ENCODE measurements at regions not wholly inside any gene's neighbourhood (a gene's known extent, or its start where the extent isn't known, plus 50 kb on each side); places are given as distances from the start of the nearest gene placed in this dataset.

DNA sequence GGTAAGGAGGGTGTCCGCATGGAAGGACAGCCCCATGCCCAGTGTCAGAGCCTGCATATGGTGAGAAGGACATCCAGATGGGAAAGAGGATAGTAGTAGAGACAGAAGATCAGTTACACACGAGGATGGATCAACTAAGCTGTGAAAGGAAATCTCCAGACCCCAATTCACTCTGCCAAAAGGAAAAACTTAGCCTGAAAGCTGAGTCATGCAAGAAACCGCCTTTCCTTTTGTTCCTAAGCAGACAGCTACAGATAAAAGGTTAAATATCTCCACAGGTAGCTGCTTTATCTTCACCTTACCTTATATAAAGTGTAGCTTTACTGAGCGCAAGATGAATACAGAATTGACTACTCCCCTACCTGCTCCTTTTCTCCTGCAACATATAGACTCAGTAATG is 67.3 kb upstream of the LGALSL start:
- DNase-seq: no peak
- Histone ChIP-seq H3K4me3 (no peak overlapping the region), H3K27me3 (no peaks in the 10 kb centered on the region), H3K27ac (no peak overlapping the region), H3K36me3 (no peaks in the 10 kb centered on the region), H3K4me1 (no peaks in the 10 kb centered on the region), H3K9me3 (peaks cover 0 to 5% (median 2%) of the 10 kb centered on the region in 4 donors)
- intact Hi-C loops (cut with DNase I): no loop called here
- TF ChIP-seq, protein P1, sequence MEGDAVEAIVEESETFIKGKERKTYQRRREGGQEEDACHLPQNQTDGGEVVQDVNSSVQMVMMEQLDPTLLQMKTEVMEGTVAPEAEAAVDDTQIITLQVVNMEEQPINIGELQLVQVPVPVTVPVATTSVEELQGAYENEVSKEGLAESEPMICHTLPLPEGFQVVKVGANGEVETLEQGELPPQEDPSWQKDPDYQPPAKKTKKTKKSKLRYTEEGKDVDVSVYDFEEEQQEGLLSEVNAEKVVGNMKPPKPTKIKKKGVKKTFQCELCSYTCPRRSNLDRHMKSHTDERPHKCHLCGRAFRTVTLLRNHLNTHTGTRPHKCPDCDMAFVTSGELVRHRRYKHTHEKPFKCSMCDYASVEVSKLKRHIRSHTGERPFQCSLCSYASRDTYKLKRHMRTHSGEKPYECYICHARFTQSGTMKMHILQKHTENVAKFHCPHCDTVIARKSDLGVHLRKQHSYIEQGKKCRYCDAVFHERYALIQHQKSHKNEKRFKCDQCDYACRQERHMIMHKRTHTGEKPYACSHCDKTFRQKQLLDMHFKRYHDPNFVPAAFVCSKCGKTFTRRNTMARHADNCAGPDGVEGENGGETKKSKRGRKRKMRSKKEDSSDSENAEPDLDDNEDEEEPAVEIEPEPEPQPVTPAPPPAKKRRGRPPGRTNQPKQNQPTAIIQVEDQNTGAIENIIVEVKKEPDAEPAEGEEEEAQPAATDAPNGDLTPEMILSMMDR (IDR thresholded peaks at IDR 0.05): no peak
- TF ChIP-seq POLR2A (IDR thresholded peaks at IDR 0.05): no peak
- TF ChIP-seq POLR2AphosphoS5 (IDR thresholded peaks at IDR 0.05): no peak
- no peak for TF ChIP-seq EP300 (IDR thresholded peaks at IDR 0.05)
- 86 to 89% methylated on average over 4 of the region's 4 CpGs for WGBS, 2 donors

GRCh38 chr2:64390586-64390985 is 63.4 kb upstream of the LGALSL start:
- Histone ChIP-seq H3K9me3 (peaks cover 0 to 5% (median 2%) of the 10 kb centered on the region in 4 donors), H3K27ac (no peak overlapping the region), H3K27me3 (no peaks in the 10 kb centered on the region), H3K36me3 (no peaks in the 10 kb centered on the region), H3K4me3 (no peak overlapping the region), H3K4me1 (no peaks in the 10 kb centered on the region)
- DNase-seq: no peak
- no peak for TF ChIP-seq EP300 (IDR thresholded peaks at IDR 0.05)
- no peak for TF ChIP-seq POLR2A (IDR thresholded peaks at IDR 0.05)
- TF ChIP-seq, protein P1 (IDR thresholded peaks at IDR 0.05): no peak
- no peak for TF ChIP-seq POLR2AphosphoS5 (IDR thresholded peaks at IDR 0.05)
- intact Hi-C loops (cut with DNase I): no loop called here

GRCh38 chr2:64391424-64391823 is 62.5 kb upstream of the LGALSL start:
- H3K27me3 ChIP-seq: no peaks in the 10 kb centered on the region
- H3K36me3 ChIP-seq: no peaks in the 10 kb centered on the region

GRCh38 chr2:64391940-64392339 is 62.0 kb upstream of the LGALSL start:
- H3K4me3 ChIP-seq: no peak overlapping the region
- no peak overlapping the region for H3K27ac ChIP-seq
- H3K36me3 ChIP-seq: no peaks in the 10 kb centered on the region
- WGBS, 2 donors: 73 to 79% methylated on average over 1 of the region's 1 CpG
- H3K27me3 ChIP-seq: no peaks in the 10 kb centered on the region
- DNase-seq: no peak
- H3K4me1 ChIP-seq: no peaks in the 10 kb centered on the region
- TF ChIP-seq POLR2AphosphoS5 (IDR thresholded peaks at IDR 0.05) (no peak), EP300 (IDR thresholded peaks at IDR 0.05) (no peak), POLR2A (IDR thresholded peaks at IDR 0.05) (no peak)
- TF ChIP-seq, protein P1 (IDR thresholded peaks at IDR 0.05): no peak
- intact Hi-C loops (cut with DNase I): no loop called here
- peaks cover 0 to 5% (median 2%) of the 10 kb centered on the region in 4 donors for H3K9me3 ChIP-seq

More at GRCh38 chr2:64391424-64391823, 62.5 kb upstream of the LGALSL start:
- intact Hi-C loops (cut with DNase I): no loop called here
- Histone ChIP-seq H3K9me3 (peaks cover 0 to 5% (median 2%) of the 10 kb centered on the region in 4 donors), H3K4me1 (no peaks in the 10 kb centered on the region), H3K4me3 (no peak overlapping the region), H3K27ac (no peak overlapping the region)
- TF ChIP-seq POLR2A (IDR thresholded peaks at IDR 0.05): no peak
- TF ChIP-seq, protein P1 (IDR thresholded peaks at IDR 0.05): no peak
- no peak for TF ChIP-seq POLR2AphosphoS5 (IDR thresholded peaks at IDR 0.05)
- DNase-seq: no peak
- WGBS, 2 donors: 84 to 88% methylated on average over 2 of the region's 2 CpGs

DNA sequence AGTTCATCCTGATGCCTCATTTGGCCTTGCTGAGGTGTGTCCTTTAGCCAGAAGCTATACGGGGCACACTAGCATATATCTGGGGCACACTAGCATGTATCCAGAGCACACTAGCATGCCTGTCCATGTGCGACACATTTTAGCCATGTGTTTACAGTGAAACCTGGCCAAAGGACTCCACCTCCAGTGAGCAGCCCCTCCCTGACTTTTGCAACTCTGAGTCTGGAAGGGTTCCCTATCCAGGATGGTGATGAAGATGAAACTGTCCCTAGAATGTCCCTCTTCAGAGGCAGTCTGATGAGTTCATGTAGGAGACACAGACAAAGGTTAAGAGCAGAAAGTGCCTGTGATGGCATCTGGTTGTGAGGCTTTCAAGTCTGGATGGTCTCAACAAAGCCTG is 61.4 kb upstream of the LGALSL start:
- Histone ChIP-seq H3K36me3 (no peaks in the 10 kb centered on the region), H3K4me1 (no peaks in the 10 kb centered on the region), H3K27me3 (no peaks in the 10 kb centered on the region), H3K4me3 (no peak overlapping the region), H3K27ac (no peak overlapping the region), H3K9me3 (peaks cover 0 to 5% (median 2%) of the 10 kb centered on the region in 4 donors)
- TF ChIP-seq POLR2A (IDR thresholded peaks at IDR 0.05) (no peak), EP300 (IDR thresholded peaks at IDR 0.05) (no peak)
- 91 to 97% methylated on average over 2 of the region's 2 CpGs for WGBS, 2 donors
- intact Hi-C loops (cut with DNase I): no loop called here
- DNase-seq: no peak
